Nucleus accumbens (tissue), 56 donors: ENCODE measurements at regions not wholly inside any gene's neighbourhood (a gene's known extent, or its start where the extent isn't known, plus 50 kb on each side); places are given as distances from the start of the nearest gene placed in this dataset.

Experiments
- DNase-seq, 56 donors: peaks; one replicate each; lab custom pipeline; 2025; lab: John Stamatoyannopoulos, UW

DNA sequence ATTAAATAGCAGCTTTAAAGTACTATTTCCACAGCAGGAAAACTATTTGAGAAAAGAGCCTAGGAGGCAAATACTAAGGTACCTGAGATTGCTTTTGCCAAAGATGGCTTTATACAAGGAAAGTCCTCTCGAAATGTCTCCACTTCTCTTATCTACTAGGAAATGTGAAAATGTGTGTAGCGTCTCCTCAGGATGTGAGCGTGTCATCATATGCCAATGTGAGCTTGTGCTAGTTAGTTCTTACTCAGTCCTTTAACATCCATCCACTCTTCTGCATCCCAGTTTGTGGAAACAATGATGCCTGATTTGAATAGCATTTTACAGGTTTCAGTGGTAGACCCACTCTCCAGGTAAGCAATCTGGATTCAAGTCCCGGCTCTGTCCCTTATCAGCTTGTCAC, 421.0 kb downstream of the DYNC2H1 start:
- DNase-seq = no peak

- no peak for DNase-seq
Observed at GRCh38 chr11:103532133-103532788, 423.0 kb downstream of the DYNC2H1 start.

- DNase-seq = no peak
Observed at GRCh38 chr11:103534191-103534590, 425.0 kb downstream of the DYNC2H1 start.

DNA sequence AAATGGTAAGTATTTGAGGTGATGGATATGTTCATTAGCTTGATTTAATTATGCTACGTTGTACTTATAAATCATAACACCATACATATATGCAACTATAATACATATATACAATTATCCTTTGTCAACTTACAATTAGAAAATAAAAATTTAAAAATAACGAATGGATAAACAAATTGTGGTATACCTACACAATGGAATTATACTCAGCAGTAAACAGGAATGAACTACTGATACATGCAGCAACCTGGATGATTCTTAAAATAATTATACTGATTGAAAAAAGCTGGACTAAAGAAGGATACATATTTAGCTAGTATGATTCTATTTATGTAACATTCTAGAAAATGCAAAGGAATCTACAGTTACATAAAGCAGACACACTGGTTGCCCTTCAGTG, 425.7 kb downstream of the DYNC2H1 start:
- no peak for DNase-seq

GRCh38 chr11:103536335-103536722, 427.1 kb downstream of the DYNC2H1 start:
- no peak for DNase-seq

DNA sequence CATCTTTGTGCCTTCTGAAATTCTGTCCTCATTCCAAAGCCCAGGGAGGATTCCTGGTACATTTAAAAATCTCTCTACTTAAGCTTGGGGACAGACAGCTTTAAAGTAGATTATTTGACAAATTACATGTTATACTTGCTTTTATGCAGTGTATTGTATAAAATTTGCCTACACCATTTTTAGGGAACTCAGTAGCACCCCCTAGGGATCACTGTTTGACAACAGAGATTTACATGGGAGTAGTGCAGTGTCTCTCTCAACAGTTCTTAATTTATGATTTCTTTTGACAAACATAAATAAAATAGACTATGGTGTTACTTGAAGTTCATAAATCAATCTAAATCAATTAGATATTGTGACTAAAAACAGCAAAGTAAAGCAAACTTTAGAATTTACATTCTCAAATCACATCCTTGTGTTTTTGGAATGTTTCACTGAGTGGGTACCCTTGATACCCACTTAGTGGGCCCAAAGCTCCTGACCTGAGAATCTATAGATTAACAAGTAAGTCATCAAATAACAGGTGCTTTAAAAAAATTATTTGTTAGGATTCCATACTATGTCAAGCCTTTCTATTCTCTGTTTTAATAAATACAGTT, 428.8 kb downstream of the DYNC2H1 start:
- DNase-seq = no peak

DNA sequence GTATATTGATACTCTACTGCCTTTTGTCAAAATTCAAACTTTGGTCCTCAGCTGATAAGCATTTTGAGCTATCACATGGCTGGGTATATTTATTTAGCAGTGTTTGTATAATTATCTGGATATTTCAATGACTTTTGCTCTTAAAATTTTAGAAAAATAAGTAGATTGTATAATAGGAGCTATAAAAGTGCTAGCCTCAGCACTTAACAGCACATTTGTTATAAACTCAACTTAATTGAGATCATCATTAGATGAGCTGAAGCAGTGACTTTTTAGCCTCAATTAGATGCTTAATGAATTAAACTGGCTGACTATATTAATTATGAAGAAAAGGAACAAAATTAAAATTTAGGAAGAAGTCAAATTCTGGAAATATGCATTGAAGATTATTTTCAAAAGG, 429.9 kb downstream of the DYNC2H1 start:
- no peak for DNase-seq

DNA sequence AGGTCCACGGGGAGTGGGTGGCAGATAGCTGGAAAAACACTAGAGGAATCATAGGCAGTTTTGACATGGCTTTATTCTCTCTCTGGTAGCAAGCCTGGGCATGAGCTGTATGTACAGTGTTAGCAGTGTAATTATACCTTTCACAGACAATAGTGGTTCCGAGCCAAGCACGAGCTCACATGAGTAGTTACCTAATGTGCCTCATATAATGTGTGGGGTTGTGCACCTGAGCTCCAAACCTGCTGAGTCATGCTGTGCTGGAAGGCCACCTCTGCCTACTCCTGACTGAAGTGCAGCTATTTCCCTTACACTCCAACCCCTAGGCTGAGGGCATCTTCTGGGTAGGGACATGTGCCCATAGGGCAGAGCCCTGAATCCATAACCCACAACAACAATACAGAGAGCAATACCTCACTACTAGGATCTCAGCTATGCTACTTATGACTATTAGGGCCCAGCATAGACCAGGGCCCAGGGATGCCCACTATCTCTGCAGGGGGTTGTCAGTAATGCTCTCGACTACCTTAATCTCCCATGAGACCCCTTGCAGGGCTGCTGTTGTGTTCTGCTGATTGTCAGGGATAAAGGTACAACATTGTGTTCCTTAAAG, 432.1 kb downstream of the DYNC2H1 start:
- no peak for DNase-seq

DNA sequence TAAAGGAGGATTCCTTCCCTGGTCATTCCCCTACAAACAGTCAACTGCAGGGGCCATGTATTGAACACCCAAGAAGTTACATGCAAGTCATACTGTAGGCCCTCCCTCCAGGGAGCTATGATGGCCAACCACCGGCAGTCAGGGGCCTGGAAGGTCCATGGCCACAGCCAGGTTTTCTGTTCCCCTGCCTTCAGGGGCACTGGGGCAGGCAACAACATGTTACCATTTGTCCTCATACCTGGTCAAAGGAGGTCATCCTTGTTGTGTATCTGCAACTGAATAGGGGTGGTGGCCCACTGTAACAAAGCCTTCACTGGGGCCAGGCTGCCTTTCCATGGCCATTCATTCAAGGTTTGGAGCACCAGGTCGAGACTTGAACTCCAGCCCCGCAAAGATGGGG, 433.6 kb downstream of the DYNC2H1 start:
- no peak for DNase-seq

- DNase-seq = no peak
Observed at GRCh38 chr11:103543456-103543855, 434.2 kb downstream of the DYNC2H1 start.

- DNase-seq = no peak
Observed at GRCh38 chr11:103544874-103545273, 435.6 kb downstream of the DYNC2H1 start.

GRCh38 chr11:103545551-103545950, 436.3 kb downstream of the DYNC2H1 start:
- DNase-seq = no peak

- no peak for DNase-seq
Observed at GRCh38 chr11:103546236-103546635, 437.0 kb downstream of the DYNC2H1 start.

- DNase-seq = no peak
Observed at GRCh38 chr11:103547024-103547423, 437.8 kb downstream of the DYNC2H1 start.

- no peak for DNase-seq
Observed at GRCh38 chr11:103547691-103548090, 438.5 kb downstream of the DYNC2H1 start.

GRCh38 chr11:103548838-103549237, 439.6 kb downstream of the DYNC2H1 start:
- DNase-seq = no peak

DNA sequence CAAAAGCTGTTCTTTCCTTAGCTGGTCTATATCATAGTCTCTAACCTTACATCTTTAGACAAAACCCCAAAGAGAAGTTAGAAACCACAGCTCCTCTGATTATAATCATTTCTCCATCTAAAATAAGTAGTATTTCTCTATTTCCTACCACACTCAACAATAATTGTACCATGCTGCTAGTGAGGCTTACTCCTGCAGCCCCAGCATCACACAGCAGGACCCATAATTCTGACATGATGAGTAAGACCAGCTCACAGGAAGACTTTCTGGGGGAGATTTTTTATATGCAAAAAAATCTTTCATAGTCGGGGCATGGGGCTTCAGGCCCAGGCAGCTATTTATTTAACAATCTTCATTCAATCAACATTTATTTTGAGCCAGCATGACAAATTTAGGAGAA, 441.6 kb downstream of the DYNC2H1 start:
- no peak for DNase-seq

DNA sequence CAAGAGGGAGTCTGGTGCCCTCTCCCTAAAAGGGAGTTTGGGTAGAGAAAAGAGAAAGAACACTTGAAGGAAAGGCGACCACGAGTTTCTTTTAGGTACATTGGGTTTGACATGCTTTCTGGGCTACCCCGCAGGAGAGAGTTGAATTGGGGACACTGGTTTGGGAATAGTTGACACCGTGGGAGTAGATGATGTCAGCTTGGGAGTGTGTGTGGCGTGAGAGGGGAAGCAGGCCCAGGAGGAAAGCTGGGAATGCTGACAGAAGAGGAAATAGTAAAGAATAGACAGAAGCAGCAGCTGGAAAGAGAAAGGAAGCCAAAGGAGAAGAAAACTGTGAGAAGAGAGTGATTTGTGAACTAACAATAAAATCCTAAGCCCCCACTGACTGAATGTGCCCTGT, 442.9 kb downstream of the DYNC2H1 start:
- DNase-seq = no peak

DNA sequence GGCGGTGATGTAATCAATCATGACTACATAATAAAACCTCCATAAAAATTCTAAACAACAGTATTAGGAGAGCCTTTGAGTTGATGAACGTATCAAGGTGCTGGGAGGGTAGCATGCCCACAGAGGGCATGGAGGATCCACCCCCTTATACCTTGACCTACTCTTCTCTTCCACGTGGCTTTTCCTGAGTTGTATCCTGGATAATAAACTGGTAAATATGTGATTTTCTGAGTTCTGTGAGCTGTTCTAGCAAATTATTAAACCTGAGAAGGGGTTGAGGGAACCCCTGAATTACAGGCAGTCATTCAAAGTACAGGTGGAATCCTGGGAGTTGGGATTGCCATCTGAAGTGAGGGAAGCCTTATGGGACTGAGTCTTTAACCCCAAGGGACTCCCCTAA, 446.9 kb downstream of the DYNC2H1 start:
- no peak for DNase-seq

DNA sequence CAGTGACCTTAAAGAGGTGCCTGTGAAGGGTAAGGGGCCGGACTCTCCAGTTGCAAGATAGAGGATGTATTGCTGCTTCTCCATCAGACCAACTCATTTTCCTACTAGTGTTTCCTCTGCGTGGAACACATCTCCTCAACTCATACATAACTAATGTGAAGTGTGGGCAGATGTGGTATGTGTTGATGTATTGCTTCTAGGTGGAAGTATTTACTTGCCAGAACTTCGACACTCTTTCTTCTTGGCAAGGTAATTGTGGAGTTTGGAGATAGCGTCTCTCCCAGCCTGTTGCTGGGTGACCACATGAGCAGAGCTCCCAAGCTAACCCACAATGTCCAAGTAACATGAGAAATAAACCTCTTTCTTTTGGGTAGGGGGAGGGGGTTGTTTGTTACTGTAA, 456.9 kb downstream of the DYNC2H1 start:
- no peak for DNase-seq

DNA sequence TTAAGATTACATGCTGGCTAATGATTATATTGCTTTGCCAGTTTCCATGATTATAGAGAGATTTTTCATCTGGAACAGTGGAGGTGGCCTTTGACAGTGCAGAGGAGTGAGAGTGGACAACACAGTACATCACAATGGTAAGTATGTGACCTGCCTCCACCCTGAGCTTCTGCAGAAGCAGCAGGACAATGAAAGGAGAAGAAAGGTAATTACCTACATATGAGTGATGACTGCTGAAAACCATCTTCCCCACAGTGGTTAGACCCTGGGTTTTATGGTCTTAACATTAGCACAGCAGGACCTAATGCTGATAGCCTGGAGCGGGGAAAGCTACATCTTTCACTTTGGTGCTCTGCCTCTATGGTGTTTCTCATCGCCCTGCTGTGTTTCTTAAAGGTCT, 454.7 kb upstream of the DDI1 start:
- DNase-seq = no peak

DNA sequence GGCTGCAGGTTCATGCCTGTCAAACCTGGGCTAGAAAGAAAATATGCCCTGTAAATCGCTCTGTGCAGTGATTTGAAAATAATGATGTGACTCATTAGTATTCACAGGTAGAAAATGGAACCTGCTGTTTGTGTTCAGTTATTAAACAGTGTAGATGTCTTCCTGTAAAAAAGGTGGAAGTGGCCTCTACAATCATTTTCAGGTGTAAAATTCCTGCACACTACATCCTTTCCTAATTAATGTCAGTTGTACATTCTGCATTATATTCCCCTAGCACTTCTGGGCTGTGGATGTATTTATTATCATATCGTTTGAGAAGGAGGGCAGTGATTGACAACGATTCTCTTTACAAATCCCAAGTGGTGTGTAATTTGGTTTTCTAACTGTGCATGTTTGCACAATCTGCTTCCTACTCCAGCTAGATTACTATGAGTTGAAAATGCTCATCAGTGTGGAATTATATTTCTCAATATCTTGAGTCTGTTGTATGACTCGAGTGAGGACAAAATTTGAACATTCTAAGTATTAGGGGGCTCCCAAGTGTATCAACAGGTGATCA, 454.0 kb upstream of the DDI1 start:
- DNase-seq = no peak
